HepG2 (cell line): ENCODE measurements at regions not wholly inside any gene's neighbourhood (a gene's known extent, or its start where the extent isn't known, plus 50 kb on each side); places are given as distances from the start of the nearest gene placed in this dataset.

Experiments used
- ARID5B ChIP-seq: IDR thresholded peaks from 2 replicates; pipeline ENCODE4 v1.4.0; 2020; ENCODE audit warnings: mild to moderate bottlenecking, missing genetic modification reagents
- FOXK1 ChIP-seq: sonication (generic); formaldehyde crosslinking; IDR thresholded peaks from 2 replicates; pipeline ENCODE4 v1.4.0; 2020; ENCODE audit warnings: low read depth, missing genetic modification reagents, borderline replicate concordance
- KMT2B ChIP-seq: IDR thresholded peaks from 2 replicates; pipeline ENCODE4 v1.6.1; 2016; ENCODE audit warnings: missing genetic modification reagents, missing compliant biosample characterization
- MBNL3 ChIP-seq: fragments of 250-450 bp; sonication (Bioruptor Pico); conservative IDR thresholded peaks from 2 replicates; pipeline ENCODE4 v1.8.0; 2022; ENCODE audit warnings: mild to moderate bottlenecking, inconsistent platforms
- MZF1 ChIP-seq: sonication (generic); formaldehyde crosslinking; IDR thresholded peaks from 2 replicates; pipeline ENCODE4 v1.8.1; 2023; ENCODE audit warnings: mild to moderate bottlenecking, missing genetic modification reagents, borderline replicate concordance
- NFIB ChIP-seq: sonication (generic); formaldehyde crosslinking; IDR thresholded peaks from 2 replicates; pipeline ENCODE4 v1.9.0; 2021; ENCODE audit warnings: missing genetic modification reagents, mild to moderate bottlenecking, borderline replicate concordance
- PHB2 ChIP-seq: fragments of 450-650 bp; IDR thresholded peaks from 2 replicates; pipeline ENCODE4 v1.6.1; 2018; ENCODE audit not compliant: partially characterized antibody
- SUZ12 ChIP-seq: fragments of 150-350 bp; IDR thresholded peaks from 2 replicates; pipeline ENCODE4 v1.6.1; 2014; ENCODE audit warnings: low read depth, low read length
- ZNF101 ChIP-seq: sonication (generic); formaldehyde crosslinking; IDR thresholded peaks from 2 replicates; pipeline ENCODE4 v1.4.0; 2020; ENCODE audit warnings: mild to moderate bottlenecking, low read depth, missing genetic modification reagents, borderline replicate concordance
- ZNF17 ChIP-seq: sonication (generic); formaldehyde crosslinking; IDR thresholded peaks from 2 replicates; pipeline ENCODE4 v1.5.0; 2020; ENCODE audit warnings: mild to moderate bottlenecking, missing genetic modification reagents
- ZNF550 ChIP-seq: sonication (generic); formaldehyde crosslinking; IDR thresholded peaks from 2 replicates; pipeline ENCODE4 v1.4.0; 2020; ENCODE audit warnings: mild to moderate bottlenecking, missing genetic modification reagents, borderline replicate concordance
- ZNF646 ChIP-seq: sonication (generic); formaldehyde crosslinking; IDR thresholded peaks from 2 replicates; pipeline ENCODE4 v1.9.0; 2021; ENCODE audit warnings: mild to moderate bottlenecking, missing genetic modification reagents
- TF ChIP-seq, protein P1 (sequence below): sonication (generic); formaldehyde crosslinking; IDR thresholded peaks from 2 replicates; pipeline ENCODE4 v1.4.0; 2020; ENCODE audit warnings: missing genetic modification reagents, mild to moderate bottlenecking, borderline replicate concordance
- TF ChIP-seq, protein P2 (sequence below): sonication (generic); formaldehyde crosslinking; IDR thresholded peaks from 2 replicates; pipeline ENCODE4 v1.8.1; 2023; ENCODE audit warnings: mild to moderate bottlenecking, missing genetic modification reagents, borderline replicate concordance
- TF ChIP-seq, protein P3 (sequence below), 2 experiments: fragments of 450-650 bp in 1 of 2; sonication (generic) in 1 of 2; formaldehyde crosslinking; IDR thresholded peaks; 2 replicates each; pipeline versions ENCODE4 v1.5.0 to v1.8.0; 2020 to 2022; ENCODE audit warnings: mild to moderate bottlenecking in 1 of 2, missing genetic modification reagents in 1 of 2

GRCh38 chr2:44087036-44087713, 81.5 kb upstream of the PPM1B start (continued):
- TF ChIP-seq, protein P1, sequence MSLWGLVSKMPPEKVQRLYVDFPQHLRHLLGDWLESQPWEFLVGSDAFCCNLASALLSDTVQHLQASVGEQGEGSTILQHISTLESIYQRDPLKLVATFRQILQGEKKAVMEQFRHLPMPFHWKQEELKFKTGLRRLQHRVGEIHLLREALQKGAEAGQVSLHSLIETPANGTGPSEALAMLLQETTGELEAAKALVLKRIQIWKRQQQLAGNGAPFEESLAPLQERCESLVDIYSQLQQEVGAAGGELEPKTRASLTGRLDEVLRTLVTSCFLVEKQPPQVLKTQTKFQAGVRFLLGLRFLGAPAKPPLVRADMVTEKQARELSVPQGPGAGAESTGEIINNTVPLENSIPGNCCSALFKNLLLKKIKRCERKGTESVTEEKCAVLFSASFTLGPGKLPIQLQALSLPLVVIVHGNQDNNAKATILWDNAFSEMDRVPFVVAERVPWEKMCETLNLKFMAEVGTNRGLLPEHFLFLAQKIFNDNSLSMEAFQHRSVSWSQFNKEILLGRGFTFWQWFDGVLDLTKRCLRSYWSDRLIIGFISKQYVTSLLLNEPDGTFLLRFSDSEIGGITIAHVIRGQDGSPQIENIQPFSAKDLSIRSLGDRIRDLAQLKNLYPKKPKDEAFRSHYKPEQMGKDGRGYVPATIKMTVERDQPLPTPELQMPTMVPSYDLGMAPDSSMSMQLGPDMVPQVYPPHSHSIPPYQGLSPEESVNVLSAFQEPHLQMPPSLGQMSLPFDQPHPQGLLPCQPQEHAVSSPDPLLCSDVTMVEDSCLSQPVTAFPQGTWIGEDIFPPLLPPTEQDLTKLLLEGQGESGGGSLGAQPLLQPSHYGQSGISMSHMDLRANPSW (CRISPR knock-in tag) = no peak
- TF ChIP-seq, protein P2, sequence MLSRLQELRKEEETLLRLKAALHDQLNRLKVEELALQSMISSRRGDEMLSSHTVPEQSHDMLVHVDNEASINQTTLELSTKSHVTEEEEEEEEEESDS (CRISPR knock-in tag) = no peak
- TF ChIP-seq ZNF550 (CRISPR knock-in tag) = no peak
- TF ChIP-seq PHB2 = no peak
- no peak for TF ChIP-seq NFIB (CRISPR knock-in tag)
- peak; percentile 42; the same call in 1 of the 2 replicates for TF ChIP-seq KMT2B
- no peak for TF ChIP-seq MZF1 (CRISPR knock-in tag)
- TF ChIP-seq ARID5B = peak; percentile 40
- TF ChIP-seq, protein P3, sequence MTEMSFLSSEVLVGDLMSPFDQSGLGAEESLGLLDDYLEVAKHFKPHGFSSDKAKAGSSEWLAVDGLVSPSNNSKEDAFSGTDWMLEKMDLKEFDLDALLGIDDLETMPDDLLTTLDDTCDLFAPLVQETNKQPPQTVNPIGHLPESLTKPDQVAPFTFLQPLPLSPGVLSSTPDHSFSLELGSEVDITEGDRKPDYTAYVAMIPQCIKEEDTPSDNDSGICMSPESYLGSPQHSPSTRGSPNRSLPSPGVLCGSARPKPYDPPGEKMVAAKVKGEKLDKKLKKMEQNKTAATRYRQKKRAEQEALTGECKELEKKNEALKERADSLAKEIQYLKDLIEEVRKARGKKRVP (CRISPR knock-in tag; IDR thresholded peaks at IDR 0.05) = no peak
- TF ChIP-seq ZNF101 (CRISPR knock-in tag) = no peak
- no peak for TF ChIP-seq SUZ12
- no peak for TF ChIP-seq ZNF17 (CRISPR knock-in tag)
- peak; percentile 97 for TF ChIP-seq FOXK1
- no peak for TF ChIP-seq ZNF646 (CRISPR knock-in tag)
- TF ChIP-seq MBNL3 (CRISPR knock-in tag) = no peak
